Lower lobe of right lung (tissue), 2 donors: ENCODE measurements at regions not wholly inside any gene's neighbourhood (a gene's known extent, or its start where the extent isn't known, plus 50 kb on each side); places are given as distances from the start of the nearest gene placed in this dataset.
A peak's percentile ranks its signal among the peaks of the same experiment; 100 is the strongest.

Experiments
- ATAC-seq, 2 donors: fragments of 200-7000 bp; cut with Tn5 transposase; one replicate each; pipeline ENCODE4 v1.9.1; 2020 to 2022; ENCODE audit warnings: mild to moderate bottlenecking in 2 of 2, moderate library complexity in 2 of 2
- DNase-seq: peaks from one replicate; pipeline ENCODE4 v3.0.0-alpha.2; 2020
- H3K27ac ChIP-seq: fragments of 200-600 bp; one replicate; pipeline ENCODE4 v1.8.0; 2022
- H3K27me3 ChIP-seq: fragments of 200-600 bp; one replicate; pipeline ENCODE4 v1.8.0; 2022; ENCODE audit warnings: low read depth
- H3K36me3 ChIP-seq: fragments of 200-600 bp; one replicate; pipeline ENCODE4 v1.8.0; 2022; ENCODE audit warnings: mild to moderate bottlenecking
- H3K4me1 ChIP-seq: fragments of 200-600 bp; one replicate; pipeline ENCODE4 v1.8.0; 2022
- H3K4me3 ChIP-seq: fragments of 200-600 bp; one replicate; pipeline ENCODE4 v1.8.0; 2022; ENCODE audit warnings: mild to moderate bottlenecking
- H3K9me3 ChIP-seq: fragments of 200-600 bp; one replicate; pipeline ENCODE4 v1.8.0; 2022
- CTCF ChIP-seq: fragments of 200-600 bp; IDR thresholded peaks from one replicate; pipeline ENCODE4 v1.8.0; 2022; ENCODE audit warnings: antibody characterized with exemption, mild to moderate bottlenecking
- intact Hi-C: fragments of 100-400 bp; cut with DNase I; formaldehyde crosslinking; loops from one replicate; pipeline ENCODE4 v1.11.0; 2022
- donor health status: DM: no; HTN: yes; CAD: no; lungs with severe emphysema.

- Histone ChIP-seq H3K4me1 (no peaks in the 10 kb centered on the region), H3K27me3 (no peaks in the 10 kb centered on the region), H3K36me3 (no peaks in the 10 kb centered on the region), H3K9me3 (no peaks in the 10 kb centered on the region), H3K4me3 (no peak overlapping the region), H3K27ac (no peak overlapping the region)
- ATAC-seq (peak in 1 of 2 donors; percentile 52), DNase-seq (no peak)
- no peak for TF ChIP-seq CTCF
- intact Hi-C loops: no loop called here
These were observed 116.9 kb downstream of the KCNK1 start for GRCh38 chr1:233730809-233731208.

- no peaks in the 10 kb centered on the region for H3K4me1 ChIP-seq
- no peaks in the 10 kb centered on the region for H3K27me3 ChIP-seq
- no peak for ATAC-seq
- H3K36me3 ChIP-seq: no peaks in the 10 kb centered on the region
- H3K9me3 ChIP-seq: no peaks in the 10 kb centered on the region
- no peak overlapping the region for H3K27ac ChIP-seq
- TF ChIP-seq CTCF: no peak
- H3K4me3 ChIP-seq: no peak overlapping the region
- intact Hi-C loops: no loop called here
- DNase-seq: no peak
These were observed 118.3 kb downstream of the KCNK1 start for GRCh38 chr1:233732206-233732605.

- Histone ChIP-seq H3K36me3 (no peaks in the 10 kb centered on the region), H3K27me3 (no peaks in the 10 kb centered on the region), H3K9me3 (no peaks in the 10 kb centered on the region), H3K4me1 (no peaks in the 10 kb centered on the region), H3K4me3 (no peak overlapping the region), H3K27ac (no peak overlapping the region)
- intact Hi-C loops: no loop called here
- no peak for TF ChIP-seq CTCF
- DNase-seq: no peak
- no peak for ATAC-seq
These were observed 120.5 kb downstream of the KCNK1 start for GRCh38 chr1:233734456-233734855.

GRCh38 chr1:233735331-233735730, 121.4 kb downstream of the KCNK1 start:
- no peaks in the 10 kb centered on the region for H3K4me1 ChIP-seq
- no peaks in the 10 kb centered on the region for H3K36me3 ChIP-seq
- H3K27me3 ChIP-seq: no peaks in the 10 kb centered on the region
- TF ChIP-seq CTCF: no peak
- no peak for ATAC-seq
- no peak for DNase-seq
- no peak overlapping the region for H3K4me3 ChIP-seq
- intact Hi-C loops: no loop called here
- no peaks in the 10 kb centered on the region for H3K9me3 ChIP-seq
- no peak overlapping the region for H3K27ac ChIP-seq

GRCh38 chr1:233735847-233736246, 121.9 kb downstream of the KCNK1 start:
- no peak for ATAC-seq
- Histone ChIP-seq H3K36me3 (no peaks in the 10 kb centered on the region), H3K27ac (no peak overlapping the region), H3K27me3 (no peaks in the 10 kb centered on the region), H3K4me3 (no peak overlapping the region), H3K9me3 (no peaks in the 10 kb centered on the region), H3K4me1 (no peaks in the 10 kb centered on the region)
- intact Hi-C loops: no loop called here
- DNase-seq: no peak
- TF ChIP-seq CTCF: no peak

GRCh38 chr1:233737341-233737740, 123.4 kb downstream of the KCNK1 start:
- no peaks in the 10 kb centered on the region for H3K36me3 ChIP-seq
- TF ChIP-seq CTCF: no peak
- H3K27ac ChIP-seq: no peak overlapping the region
- no peak for ATAC-seq
- no peaks in the 10 kb centered on the region for H3K27me3 ChIP-seq
- H3K4me1 ChIP-seq: no peaks in the 10 kb centered on the region
- no peak overlapping the region for H3K4me3 ChIP-seq
- intact Hi-C loops: no loop called here
- no peaks in the 10 kb centered on the region for H3K9me3 ChIP-seq
- DNase-seq: no peak
